Fibroblast of villous mesenchyme (primary cell): ENCODE measurements at regions not wholly inside any gene's neighbourhood (a gene's known extent, or its start where the extent isn't known, plus 50 kb on each side); places are given as distances from the start of the nearest gene placed in this dataset.

Experiments
- DNase-seq: peaks from one replicate; pipeline ENCODE4 v3.0.0-alpha.2; 2010; ENCODE audit warnings: low read depth
- H3K4me3 ChIP-seq: 2 replicates; pipeline ENCODE4 v1.5.1; 2011; ENCODE audit warnings: low read depth, mild to moderate bottlenecking, low read length
- CTCF ChIP-seq: IDR thresholded peaks from 2 replicates; pipeline ENCODE4 v1.5.1; 2012; ENCODE audit warnings: low read depth, mild to moderate bottlenecking, low read length; ENCODE audit not compliant: insufficient read depth

GRCh38 chr22:47572443-47572842, 810.0 kb downstream of the TBC1D22A start:
- TF ChIP-seq CTCF = no peak
- DNase-seq = no peak
- H3K4me3 ChIP-seq = no peak overlapping the region

- DNase-seq = no peak
- TF ChIP-seq CTCF = no peak
Measured at GRCh38 chr22:47571616-47572015, 809.2 kb downstream of the TBC1D22A start.

GRCh38 chr22:47570851-47571250, 808.4 kb downstream of the TBC1D22A start:
- DNase-seq = no peak
- no peak overlapping the region for H3K4me3 ChIP-seq
- no peak for TF ChIP-seq CTCF

More at GRCh38 chr22:47571616-47572015, 809.2 kb downstream of the TBC1D22A start:
- no peak overlapping the region for H3K4me3 ChIP-seq

GRCh38 chr22:47570300-47570685, 807.8 kb downstream of the TBC1D22A start:
- TF ChIP-seq CTCF = no peak
- no peak for DNase-seq
- no peak overlapping the region for H3K4me3 ChIP-seq

GRCh38 chr22:47569389-47570299, 807.2 kb downstream of the TBC1D22A start:
- no peak for TF ChIP-seq CTCF
- DNase-seq = no peak
- no peak overlapping the region for H3K4me3 ChIP-seq

GRCh38 chr22:47568700-47569099, 806.2 kb downstream of the TBC1D22A start:
- no peak overlapping the region for H3K4me3 ChIP-seq
- TF ChIP-seq CTCF = no peak
- no peak for DNase-seq
